Gastroesophageal sphincter (tissue), 3 donors: ENCODE measurements at regions not wholly inside any gene's neighbourhood (a gene's known extent, or its start where the extent isn't known, plus 50 kb on each side); places are given as distances from the start of the nearest gene placed in this dataset.

ENCODE experiments used
- CTCF ChIP-seq, 4 experiments: fragments of 200-600 bp in 2 of 4; fragments of 450-650 bp in 2 of 4; sonication (generic) in 1 of 4; IDR thresholded peaks; one replicate each; pipeline ENCODE4 v1.5.1; 2017 to 2019; ENCODE audit warnings: antibody characterized with exemption in 4 of 4, mild to moderate bottlenecking in 2 of 4, moderate library complexity in 2 of 4
- EP300 ChIP-seq: sonication (generic); formaldehyde crosslinking; IDR thresholded peaks from one replicate; pipeline ENCODE4 v1.6.1; 2017; ENCODE audit warnings: antibody characterized with exemption, mild to moderate bottlenecking
- POLR2A ChIP-seq, 2 donors: fragments of 450-650 bp; IDR thresholded peaks; one replicate each; pipeline ENCODE4 v1.6.1; 2017; ENCODE audit warnings: antibody characterized with exemption in 2 of 2, mild to moderate bottlenecking in 2 of 2, moderate library complexity in 1 of 2
- POLR2AphosphoS5 ChIP-seq: sonication (generic); formaldehyde crosslinking; IDR thresholded peaks from one replicate; pipeline ENCODE4 v1.6.1; 2017; ENCODE audit warnings: antibody characterized with exemption

GRCh38 chr11:128397362-128397761 lies 190.0 kb downstream of the ETS1 start:
- TF ChIP-seq EP300 (no peak), CTCF (IDR thresholded peaks at IDR 0.05) (no peak), POLR2AphosphoS5 (no peak), POLR2A (IDR thresholded peaks at IDR 0.05) (no peak)
